Type B pancreatic cell (in vitro differentiated cells): ENCODE measurements at regions not wholly inside any gene's neighbourhood (a gene's known extent, or its start where the extent isn't known, plus 50 kb on each side); places are given as distances from the start of the nearest gene placed in this dataset.

Source experiments
- DNase-seq: peaks from one replicate; pipeline ENCODE4 v3.0.0; 2021; ENCODE audit warnings: mixed read lengths; ENCODE audit not compliant: unreplicated experiment; ENCODE audit errors: extremely low spot score
- H3K27ac Mint-ChIP-seq: 2 replicates; pipeline ENCODE4 v1.8.0; 2021; ENCODE audit warnings: mild to moderate bottlenecking, mixed read lengths
- H3K27me3 Mint-ChIP-seq: 2 replicates; pipeline ENCODE4 v1.8.0; 2021; ENCODE audit warnings: mixed read lengths
- H3K36me3 Mint-ChIP-seq: 2 replicates; pipeline ENCODE4 v1.8.0; 2021; ENCODE audit warnings: mixed read lengths
- H3K4me1 Mint-ChIP-seq: one replicate; pipeline ENCODE4 v1.8.0; 2021; ENCODE audit warnings: mixed read lengths; ENCODE audit not compliant: unreplicated experiment
- H3K4me3 Mint-ChIP-seq: 2 replicates; pipeline ENCODE4 v1.8.0; 2021; ENCODE audit warnings: mild to moderate bottlenecking, mixed read lengths
- H3K9me3 Mint-ChIP-seq: 2 replicates; pipeline ENCODE4 v1.8.0; 2021; ENCODE audit warnings: mixed read lengths
- CTCF ChIP-seq: fragments of 200-600 bp; sonication (generic); conservative IDR thresholded peaks from 2 replicates; pipeline ENCODE4 v1.5.0; 2021; ENCODE audit warnings: antibody characterized with exemption, mild to moderate bottlenecking

- no peaks in the 10 kb centered on the region for H3K9me3 Mint-ChIP-seq
- no peak overlapping the region for H3K4me3 Mint-ChIP-seq
- no peak for TF ChIP-seq CTCF
- no peaks in the 10 kb centered on the region for H3K27me3 Mint-ChIP-seq
- H3K36me3 Mint-ChIP-seq: no peaks in the 10 kb centered on the region
- no peak overlapping the region for H3K27ac Mint-ChIP-seq
- no peak for DNase-seq
- peaks cover 3% of the 10 kb centered on the region for H3K4me1 Mint-ChIP-seq
These were observed 76.0 kb downstream of the UNC5CL start for GRCh38 chr6:40963019-40963418.

GRCh38 chr6:40962241-40962640 is 76.8 kb downstream of the UNC5CL start:
- H3K27ac Mint-ChIP-seq: no peak overlapping the region
- H3K27me3 Mint-ChIP-seq: no peaks in the 10 kb centered on the region
- H3K4me1 Mint-ChIP-seq: peaks cover 10% of the 10 kb centered on the region
- no peak overlapping the region for H3K4me3 Mint-ChIP-seq
- no peak for DNase-seq
- no peak for TF ChIP-seq CTCF
- no peaks in the 10 kb centered on the region for H3K9me3 Mint-ChIP-seq
- no peaks in the 10 kb centered on the region for H3K36me3 Mint-ChIP-seq

GRCh38 chr6:40961831-40962230 is 77.2 kb downstream of the UNC5CL start:
- no peak for DNase-seq
- no peaks in the 10 kb centered on the region for H3K36me3 Mint-ChIP-seq
- no peaks in the 10 kb centered on the region for H3K27me3 Mint-ChIP-seq
- no peak overlapping the region for H3K27ac Mint-ChIP-seq
- H3K4me3 Mint-ChIP-seq: no peak overlapping the region
- no peaks in the 10 kb centered on the region for H3K9me3 Mint-ChIP-seq
- TF ChIP-seq CTCF: no peak
- H3K4me1 Mint-ChIP-seq: peaks cover 14% of the 10 kb centered on the region

GRCh38 chr6:40960742-40961430 is 78.1 kb downstream of the UNC5CL start:
- peaks cover 4% of the 10 kb centered on the region for H3K27me3 Mint-ChIP-seq
- DNase-seq: no peak
- no peak overlapping the region for H3K27ac Mint-ChIP-seq
- H3K9me3 Mint-ChIP-seq: no peaks in the 10 kb centered on the region
- H3K4me3 Mint-ChIP-seq: no peak overlapping the region
- no peak for TF ChIP-seq CTCF
- no peaks in the 10 kb centered on the region for H3K36me3 Mint-ChIP-seq
- H3K4me1 Mint-ChIP-seq: peaks cover 14% of the 10 kb centered on the region

GRCh38 chr6:40959781-40960327 is 79.2 kb downstream of the UNC5CL start:
- H3K9me3 Mint-ChIP-seq: no peaks in the 10 kb centered on the region
- H3K4me3 Mint-ChIP-seq: no peak overlapping the region
- H3K4me1 Mint-ChIP-seq: peaks cover 14% of the 10 kb centered on the region
- H3K27ac Mint-ChIP-seq: no peak overlapping the region
- peaks cover 7% of the 10 kb centered on the region for H3K27me3 Mint-ChIP-seq
- no peak for TF ChIP-seq CTCF
- H3K36me3 Mint-ChIP-seq: no peaks in the 10 kb centered on the region
- no peak for DNase-seq
